GM13976 (cell line): ENCODE measurements at regions not wholly inside any gene's neighbourhood (a gene's known extent, or its start where the extent isn't known, plus 50 kb on each side); places are given as distances from the start of the nearest gene placed in this dataset.

Experiments
- DNase-seq: peaks from one replicate; pipeline ENCODE4 v3.0.0; 2012; ENCODE audit warnings: low spot score
- in situ Hi-C: fragments of 300-500 bp; cut with MboI; formaldehyde crosslinking; loops from one replicate; pipeline ENCODE4 v1.12.0; 2022; ENCODE audit warnings: low sequenced_read_pairs, mixed read lengths, inconsistent platforms; ENCODE audit not compliant: unreplicated experiment
- TF ChIP-seq, protein P1 (sequence below): IDR thresholded peaks from 2 replicates; pipeline ENCODE4 v1.5.1; 2012; ENCODE audit warnings: borderline replicate concordance, mild to moderate bottlenecking; ENCODE audit not compliant: insufficient read depth; ENCODE audit errors: extremely low read depth, missing control alignments, control extremely low read depth

GRCh38 chr6:104644848-104645247 lies 214.9 kb downstream of the HACE1 start:
- DNase-seq, result no peak
- TF ChIP-seq, protein P1, sequence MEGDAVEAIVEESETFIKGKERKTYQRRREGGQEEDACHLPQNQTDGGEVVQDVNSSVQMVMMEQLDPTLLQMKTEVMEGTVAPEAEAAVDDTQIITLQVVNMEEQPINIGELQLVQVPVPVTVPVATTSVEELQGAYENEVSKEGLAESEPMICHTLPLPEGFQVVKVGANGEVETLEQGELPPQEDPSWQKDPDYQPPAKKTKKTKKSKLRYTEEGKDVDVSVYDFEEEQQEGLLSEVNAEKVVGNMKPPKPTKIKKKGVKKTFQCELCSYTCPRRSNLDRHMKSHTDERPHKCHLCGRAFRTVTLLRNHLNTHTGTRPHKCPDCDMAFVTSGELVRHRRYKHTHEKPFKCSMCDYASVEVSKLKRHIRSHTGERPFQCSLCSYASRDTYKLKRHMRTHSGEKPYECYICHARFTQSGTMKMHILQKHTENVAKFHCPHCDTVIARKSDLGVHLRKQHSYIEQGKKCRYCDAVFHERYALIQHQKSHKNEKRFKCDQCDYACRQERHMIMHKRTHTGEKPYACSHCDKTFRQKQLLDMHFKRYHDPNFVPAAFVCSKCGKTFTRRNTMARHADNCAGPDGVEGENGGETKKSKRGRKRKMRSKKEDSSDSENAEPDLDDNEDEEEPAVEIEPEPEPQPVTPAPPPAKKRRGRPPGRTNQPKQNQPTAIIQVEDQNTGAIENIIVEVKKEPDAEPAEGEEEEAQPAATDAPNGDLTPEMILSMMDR, result no peak
- in situ Hi-C loops, result no loop called here

DNA sequence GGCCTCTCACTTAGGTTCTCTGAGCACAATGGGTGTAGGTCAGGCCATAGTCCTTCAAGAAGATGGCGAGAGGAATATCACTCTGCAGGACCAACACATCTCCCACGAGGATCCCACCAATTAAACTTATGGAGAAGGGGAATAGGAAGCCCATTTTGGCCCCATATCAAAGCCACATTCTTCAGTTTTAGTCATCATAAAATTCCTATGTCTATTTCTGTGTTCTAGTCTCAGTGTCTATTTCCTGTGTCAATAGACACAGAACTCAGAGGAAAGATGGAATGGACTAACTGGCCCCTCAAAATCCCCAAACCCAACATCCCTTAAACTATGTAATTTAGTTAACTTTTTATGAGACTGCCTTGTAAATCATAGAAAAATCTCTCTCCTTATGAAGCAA lies 216.8 kb downstream of the HACE1 start:
- in situ Hi-C loops, result no loop called here
- TF ChIP-seq, protein P1, result no peak
- no peak for DNase-seq

DNA sequence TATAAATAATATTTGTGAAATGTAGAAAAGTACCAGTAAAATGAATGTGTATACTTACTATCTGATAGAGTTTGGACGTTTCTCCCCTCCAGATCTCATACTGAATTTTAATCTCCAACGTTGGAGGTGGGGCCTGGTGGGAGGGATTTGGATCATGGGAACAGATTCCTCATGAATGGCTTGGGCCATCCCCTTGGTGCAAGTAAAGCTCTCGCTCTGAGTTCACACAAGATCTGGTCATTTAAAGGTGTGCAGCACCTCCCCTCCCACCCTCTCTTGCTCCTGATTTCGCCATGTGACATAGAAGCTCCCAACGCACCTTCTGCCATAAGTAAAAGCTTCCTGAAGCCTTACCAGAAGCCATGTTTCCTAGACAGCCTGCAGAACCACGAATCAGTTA lies 219.0 kb downstream of the HACE1 start:
- TF ChIP-seq, protein P1, result no peak
- in situ Hi-C loops, result no loop called here
- no peak for DNase-seq

- TF ChIP-seq, protein P1, result no peak
- in situ Hi-C loops, result no loop called here
- no peak for DNase-seq
Observed at GRCh38 chr6:104640150-104640700, 219.5 kb downstream of the HACE1 start.

- in situ Hi-C loops, result no loop called here
- TF ChIP-seq, protein P1, result no peak
- DNase-seq, result peak; percentile 3
Observed at GRCh38 chr6:104639668-104640067, 220.1 kb downstream of the HACE1 start.

- TF ChIP-seq, protein P1, result no peak
- in situ Hi-C loops, result no loop called here
- DNase-seq, result no peak
Observed at GRCh38 chr6:104638841-104639290, 220.9 kb downstream of the HACE1 start.
